WTC11 (cell line): ENCODE measurements at regions not wholly inside any gene's neighbourhood (a gene's known extent, or its start where the extent isn't known, plus 50 kb on each side); places are given as distances from the start of the nearest gene placed in this dataset.
"Not testable (repeated sequence)": the region's sequence is repeated elsewhere in the genome, so short reads cannot be mapped to it uniquely, and the experiment has no call there.

Experiments
- ATAC-seq: fragments of 200-7000 bp; cut with Tn5 transposase; 2 replicates; pipeline ENCODE4 v1.10.0; 2021; ENCODE audit warnings: mild to moderate bottlenecking, moderate library complexity
- CTCF ChIA-PET: fragments of 300-600 bp; sonication (Branson Sonifier 250); formaldehyde crosslinking; loops from one replicate; lab custom pipeline; 2021; ENCODE audit warnings: antibody characterized with exemption; lab: Charles Lee
- POLR2A ChIA-PET: fragments of 350-600 bp; sonication (Branson Sonifier 250); formaldehyde crosslinking; loops from one replicate; lab custom pipeline; 2021; ENCODE audit warnings: antibody characterized with exemption; lab: Charles Lee
- DNase-seq: peaks from one replicate; pipeline ENCODE4 v3.0.0; 2021; ENCODE audit warnings: low spot score
- H3K27ac Mint-ChIP-seq: 2 replicates; pipeline ENCODE4 v1.8.0; 2021; ENCODE audit warnings: mixed read lengths
- H3K27me3 Mint-ChIP-seq: 2 replicates; pipeline ENCODE4 v1.8.0; 2021; ENCODE audit warnings: low read depth, mild to moderate bottlenecking, moderate library complexity, mixed read lengths
- H3K36me3 Mint-ChIP-seq: 2 replicates; pipeline ENCODE4 v1.8.0; 2021; ENCODE audit warnings: mixed read lengths
- H3K4me1 Mint-ChIP-seq: 2 replicates; pipeline ENCODE4 v1.8.0; 2022; ENCODE audit warnings: mixed read lengths
- H3K4me3 Mint-ChIP-seq: 2 replicates; pipeline ENCODE4 v1.8.0; 2021; ENCODE audit warnings: mild to moderate bottlenecking, moderate library complexity, mixed read lengths
- H3K9me3 Mint-ChIP-seq: 2 replicates; pipeline ENCODE4 v1.8.0; 2021; ENCODE audit warnings: mixed read lengths
- SP1 ChIP-seq: sonication (generic); formaldehyde crosslinking; conservative IDR thresholded peaks from 2 replicates; pipeline ENCODE4 v1.8.1; 2022; ENCODE audit warnings: missing genetic modification reagents

GRCh38 chr1:149390173-149390926 lies 84.5 kb upstream of the NBPF19 start:
- H3K27me3 Mint-ChIP-seq, H3K4me1 Mint-ChIP-seq: not testable (repeated sequence)
- H3K4me3 Mint-ChIP-seq: peak overlapping the region; percentile 62

GRCh38 chr1:149390931-149391330 lies 83.9 kb upstream of the NBPF19 start:
- CTCF ChIA-PET, POLR2A ChIA-PET, DNase-seq, H3K4me1 Mint-ChIP-seq, H3K9me3 Mint-ChIP-seq, H3K4me3 Mint-ChIP-seq, H3K27ac Mint-ChIP-seq, H3K36me3 Mint-ChIP-seq, H3K27me3 Mint-ChIP-seq, ATAC-seq: not testable (repeated sequence)

More at GRCh38 chr1:149390173-149390926, 84.5 kb upstream of the NBPF19 start:
- H3K27ac Mint-ChIP-seq, H3K9me3 Mint-ChIP-seq, H3K36me3 Mint-ChIP-seq, POLR2A ChIA-PET, CTCF ChIA-PET: not testable (repeated sequence)
- DNase-seq (peak; percentile 77), ATAC-seq (peak; percentile 82)
- peak; percentile 31; the same call in 1 of the 2 replicates for TF ChIP-seq SP1

GRCh38 chr1:149395802-149396201 lies 79.0 kb upstream of the NBPF19 start:
- H3K36me3 Mint-ChIP-seq, H3K4me3 Mint-ChIP-seq, DNase-seq, H3K27ac Mint-ChIP-seq, H3K9me3 Mint-ChIP-seq, CTCF ChIA-PET, H3K27me3 Mint-ChIP-seq, ATAC-seq, POLR2A ChIA-PET: not testable (repeated sequence)
- peaks cover 10% of the 10 kb centered on the region for H3K4me1 Mint-ChIP-seq

GRCh38 chr1:149398527-149398926 lies 76.3 kb upstream of the NBPF19 start:
- H3K27ac Mint-ChIP-seq, CTCF ChIA-PET, DNase-seq, H3K4me3 Mint-ChIP-seq, ATAC-seq, H3K27me3 Mint-ChIP-seq, H3K36me3 Mint-ChIP-seq, POLR2A ChIA-PET, H3K9me3 Mint-ChIP-seq: not testable (repeated sequence)
- peaks cover 10% of the 10 kb centered on the region for H3K4me1 Mint-ChIP-seq

- CTCF ChIA-PET, H3K9me3 Mint-ChIP-seq, H3K27ac Mint-ChIP-seq, DNase-seq, H3K36me3 Mint-ChIP-seq, ATAC-seq, H3K4me1 Mint-ChIP-seq, POLR2A ChIA-PET, H3K4me3 Mint-ChIP-seq, H3K27me3 Mint-ChIP-seq: not testable (repeated sequence)
Observed at GRCh38 chr1:149408404-149408803, 66.4 kb upstream of the NBPF19 start.

GRCh38 chr1:149415373-149415772 lies 59.5 kb upstream of the NBPF19 start:
- H3K4me3 Mint-ChIP-seq, CTCF ChIA-PET, DNase-seq, ATAC-seq, H3K9me3 Mint-ChIP-seq, H3K27ac Mint-ChIP-seq, H3K4me1 Mint-ChIP-seq, H3K36me3 Mint-ChIP-seq, POLR2A ChIA-PET, H3K27me3 Mint-ChIP-seq: not testable (repeated sequence)

- CTCF ChIA-PET, ATAC-seq, POLR2A ChIA-PET, H3K27me3 Mint-ChIP-seq, H3K9me3 Mint-ChIP-seq, H3K36me3 Mint-ChIP-seq, H3K4me3 Mint-ChIP-seq, H3K4me1 Mint-ChIP-seq, DNase-seq: not testable (repeated sequence)
- H3K27ac Mint-ChIP-seq: peak overlapping the region; percentile 80; the same call in 1 of the 2 replicates
Observed at GRCh38 chr1:149418782-149419181, 56.1 kb upstream of the NBPF19 start.

- DNase-seq, H3K27ac Mint-ChIP-seq, CTCF ChIA-PET, ATAC-seq, POLR2A ChIA-PET, H3K4me1 Mint-ChIP-seq, H3K36me3 Mint-ChIP-seq, H3K27me3 Mint-ChIP-seq, H3K4me3 Mint-ChIP-seq, H3K9me3 Mint-ChIP-seq: not testable (repeated sequence)
Observed at GRCh38 chr1:149423122-149423521, 51.7 kb upstream of the NBPF19 start.
